H1 (cell line): ENCODE measurements at regions not wholly inside any gene's neighbourhood (a gene's known extent, or its start where the extent isn't known, plus 50 kb on each side); places are given as distances from the start of the nearest gene placed in this dataset.

ENCODE experiments used
- CREB1 ChIP-seq: IDR thresholded peaks from 2 replicates; pipeline ENCODE4 v1.6.1; 2012; ENCODE audit warnings: inconsistent platforms
- EGR1 ChIP-seq: IDR thresholded peaks from 2 replicates; pipeline ENCODE4 v1.6.1; 2011; ENCODE audit warnings: low read depth, low read length, borderline replicate concordance
- EZH2 ChIP-seq: fragments of 200-600 bp; sonication (generic); IDR thresholded peaks from 2 replicates; pipeline ENCODE4 v1.7.1; 2012; ENCODE audit warnings: low read depth, mild to moderate bottlenecking, moderate library complexity, low read length, inconsistent platforms; ENCODE audit not compliant: severe bottlenecking
- RNF2 ChIP-seq: fragments of 200-900, 300-1000 bp; sonication (generic); IDR thresholded peaks from 2 replicates; pipeline ENCODE4 v1.7.1; 2016; ENCODE audit warnings: borderline replicate concordance, low read depth, mild to moderate bottlenecking, antibody characterized with exemption, low read length; ENCODE audit not compliant: poor library complexity, severe bottlenecking; ENCODE audit errors: missing control alignments
- TAF1 ChIP-seq: IDR thresholded peaks from 2 replicates; pipeline ENCODE4 v1.6.1; 2011; ENCODE audit warnings: mild to moderate bottlenecking, low read depth, low read length
- YY1 ChIP-seq: IDR thresholded peaks from 2 replicates; pipeline ENCODE4 v1.6.1; 2011; ENCODE audit warnings: low read depth, mild to moderate bottlenecking, low read length
- TF ChIP-seq, protein P1 (sequence below): IDR thresholded peaks from 2 replicates; pipeline ENCODE4 v1.6.1; 2012; ENCODE audit warnings: inconsistent platforms
- TF ChIP-seq, protein P2 (sequence below), 3 experiments: IDR thresholded peaks; 1 replicate in 2 of 3; 2 replicates in 1 of 3; pipeline versions ENCODE4 v1.5.1 to v1.6.1; 2011; ENCODE audit warnings: low read length in 3 of 3, mild to moderate bottlenecking in 3 of 3, inconsistent platforms in 2 of 3, low read depth in 1 of 3, moderate library complexity in 1 of 3; ENCODE audit not compliant: insufficient read depth in 1 of 3; ENCODE audit errors: control extremely low read depth in 1 of 3

DNA sequence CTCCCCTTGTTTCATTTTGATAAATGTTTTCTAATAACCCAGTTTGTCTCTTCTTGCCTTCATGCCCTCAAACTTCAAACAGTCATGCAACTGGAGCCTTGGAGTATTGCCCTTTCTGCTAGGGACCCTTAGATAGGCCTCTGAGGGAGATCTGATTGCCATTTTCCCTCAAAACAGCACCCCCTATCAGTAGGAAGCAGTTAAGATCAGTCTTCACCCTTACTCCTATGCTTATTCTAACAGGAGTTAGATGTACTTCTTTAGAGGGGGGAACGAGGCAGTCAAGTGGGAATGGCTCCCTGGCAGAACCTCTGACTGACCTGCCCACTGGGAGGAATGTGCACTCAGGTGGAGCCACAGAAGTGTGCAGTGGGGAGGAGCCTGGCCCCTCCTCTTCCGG is 74.1 kb downstream of the FAM47A start:
- TF ChIP-seq TAF1: no peak
- TF ChIP-seq, protein P1, sequence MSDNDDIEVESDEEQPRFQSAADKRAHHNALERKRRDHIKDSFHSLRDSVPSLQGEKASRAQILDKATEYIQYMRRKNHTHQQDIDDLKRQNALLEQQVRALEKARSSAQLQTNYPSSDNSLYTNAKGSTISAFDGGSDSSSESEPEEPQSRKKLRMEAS: no peak
- TF ChIP-seq, protein P2, sequence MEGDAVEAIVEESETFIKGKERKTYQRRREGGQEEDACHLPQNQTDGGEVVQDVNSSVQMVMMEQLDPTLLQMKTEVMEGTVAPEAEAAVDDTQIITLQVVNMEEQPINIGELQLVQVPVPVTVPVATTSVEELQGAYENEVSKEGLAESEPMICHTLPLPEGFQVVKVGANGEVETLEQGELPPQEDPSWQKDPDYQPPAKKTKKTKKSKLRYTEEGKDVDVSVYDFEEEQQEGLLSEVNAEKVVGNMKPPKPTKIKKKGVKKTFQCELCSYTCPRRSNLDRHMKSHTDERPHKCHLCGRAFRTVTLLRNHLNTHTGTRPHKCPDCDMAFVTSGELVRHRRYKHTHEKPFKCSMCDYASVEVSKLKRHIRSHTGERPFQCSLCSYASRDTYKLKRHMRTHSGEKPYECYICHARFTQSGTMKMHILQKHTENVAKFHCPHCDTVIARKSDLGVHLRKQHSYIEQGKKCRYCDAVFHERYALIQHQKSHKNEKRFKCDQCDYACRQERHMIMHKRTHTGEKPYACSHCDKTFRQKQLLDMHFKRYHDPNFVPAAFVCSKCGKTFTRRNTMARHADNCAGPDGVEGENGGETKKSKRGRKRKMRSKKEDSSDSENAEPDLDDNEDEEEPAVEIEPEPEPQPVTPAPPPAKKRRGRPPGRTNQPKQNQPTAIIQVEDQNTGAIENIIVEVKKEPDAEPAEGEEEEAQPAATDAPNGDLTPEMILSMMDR (IDR thresholded peaks at IDR 0.05; ENCODE audit: control extremely low read depth in 1 of 3, insufficient read depth in 1 of 3, low read depth in 1 of 3, low read length in 3 of 3): peak in 1 of 3 experiments; percentile 41; a peak in 1 of 4 replicates
- no peak for TF ChIP-seq EZH2
- TF ChIP-seq RNF2: no peak
- no peak for TF ChIP-seq YY1
- no peak for TF ChIP-seq CREB1
- TF ChIP-seq EGR1: no peak
